ENCODE measurements at regions not wholly inside any gene's neighbourhood (a gene's known extent, or its start where the extent isn't known, plus 50 kb on each side); places are given as distances from the start of the nearest gene placed in this dataset.

DNA sequence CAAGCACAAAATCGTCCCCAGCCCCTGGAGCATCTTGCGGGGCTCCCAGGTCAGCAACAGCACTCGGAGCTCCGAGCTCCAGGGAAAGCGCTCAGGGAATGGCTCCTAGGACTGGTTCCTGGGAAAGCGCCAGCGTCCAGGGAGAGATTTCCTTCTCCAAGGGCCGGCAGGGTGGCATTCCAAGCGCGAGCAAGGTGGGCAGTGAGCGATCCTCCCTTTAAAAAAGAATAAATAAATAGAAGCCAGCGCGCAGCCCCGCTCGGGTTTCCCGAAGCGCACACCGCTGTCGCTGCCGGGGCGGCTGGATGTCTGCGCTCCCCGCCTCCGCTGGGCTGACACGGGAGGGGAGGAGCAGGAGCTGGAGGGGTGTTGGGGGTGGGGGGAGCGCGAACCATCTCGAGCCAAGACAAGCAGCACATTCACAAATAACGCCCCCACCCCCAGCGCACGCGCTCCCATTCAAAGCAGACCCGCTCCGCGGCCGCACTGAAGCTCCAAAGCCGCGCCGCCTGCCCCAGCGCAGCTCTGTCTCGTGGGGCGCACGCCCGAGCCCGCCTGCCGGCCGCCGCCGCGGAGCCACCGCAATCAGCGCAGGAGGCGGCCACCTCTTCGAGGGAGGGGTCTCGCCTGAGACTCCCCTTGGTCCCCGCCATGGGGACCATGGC lies 327.4 kb downstream of the SH3GL2 start:
- Mint-ChIP-seq H3K9me3 (no peaks in the 10 kb centered on the region; a peak in 1 of 5 replicates), H3K27ac (no peak overlapping the region), H3K27me3 (ENCODE audit: low read depth) (peaks cover 78% of the 10 kb centered on the region), H3K4me3 (peak overlapping the region; percentile 68 to 86), H3K36me3 (ENCODE audit: insufficient read depth in 1 of 3, low read depth in 3 of 3) (no peaks in the 10 kb centered on the region; a peak in 2 of 7 replicates), H3K4me1 (peaks cover 9 to 11% of the 10 kb centered on the region in 2 experiments; a peak in 3 of 4 replicates)
- H3K4me2 ChIP-seq (ENCODE audit: insufficient read depth, insufficient read length, low read length), result peak overlapping the region; percentile 84
- H4K5ac ChIP-seq (ENCODE audit: insufficient read length, low read depth, low read length), result no peak overlapping the region
- no peak overlapping the region for H3K27ac ChIP-seq (ENCODE audit: insufficient read length, low read depth, low read length)
- no peaks in the 10 kb centered on the region for H3K4me1 ChIP-seq (ENCODE audit: insufficient read depth, low read length)
- no peak overlapping the region for H2AK5ac ChIP-seq (ENCODE audit: insufficient read length, low read length)
- peaks cover 34% of the 10 kb centered on the region for H3K27me3 ChIP-seq (ENCODE audit: insufficient read depth, low read length)
- no peak overlapping the region for H2BK12ac ChIP-seq (ENCODE audit: insufficient read length, low read depth, low read length)
- no peak overlapping the region for H3K9ac ChIP-seq (ENCODE audit: extremely low read depth, insufficient read length, low read length)
- H3K79me2 ChIP-seq (ENCODE audit: insufficient read depth, low read length), result no peaks in the 10 kb centered on the region
- H2AFZ ChIP-seq (ENCODE audit: low read length), result no peak overlapping the region
- no peak overlapping the region for H3K56ac ChIP-seq (ENCODE audit: insufficient read length, low read depth, low read length)
- WGBS (ENCODE audit: extremely low coverage, insufficient read length, low lambda C conversion rate), result no CpG with 5 or more reads among the region's 56 CpGs
- H2BK5ac ChIP-seq (ENCODE audit: insufficient read length, low read length), result no peak overlapping the region
- peaks cover 14% of the 10 kb centered on the region for H3K23me2 ChIP-seq (ENCODE audit: insufficient read length, low read depth, low read length, poor library complexity, severe bottlenecking)
- no peak overlapping the region for H2BK20ac ChIP-seq (ENCODE audit: low read depth, low read length, poor library complexity, severe bottlenecking)
- H3K23ac ChIP-seq (ENCODE audit: insufficient read length, low read depth, low read length), result no peak overlapping the region
- H3K9me3 ChIP-seq (ENCODE audit: control insufficient read depth, low read depth, low read length), result no peaks in the 10 kb centered on the region
- H4K8ac ChIP-seq (replicated peaks; ENCODE audit: insufficient read length, low read depth, low read length), result no peak overlapping the region
- H3K18ac ChIP-seq (ENCODE audit: insufficient read length, low read depth, low read length), result no peak overlapping the region
- H3K79me1 ChIP-seq (ENCODE audit: insufficient read depth, low read depth, low read length, poor library complexity, severe bottlenecking), result no peaks in the 10 kb centered on the region
- peak; percentile 53 for DNase-seq
- no peaks in the 10 kb centered on the region for H4K20me1 ChIP-seq (ENCODE audit: control insufficient read depth, insufficient read depth, insufficient read length)
- H3K4ac ChIP-seq (ENCODE audit: low read depth, low read length), result no peak overlapping the region
- TF ChIP-seq CTCF (conservative IDR thresholded peaks at IDR 0.05), result no peak
- no peak overlapping the region for H2BK15ac ChIP-seq (ENCODE audit: low read depth, low read length)
- no peak overlapping the region for H3T11ph ChIP-seq (ENCODE audit: low read length)
- H2BK120ac ChIP-seq (ENCODE audit: low read depth, low read length, poor library complexity, severe bottlenecking), result no peak overlapping the region
- H3K14ac ChIP-seq (ENCODE audit: insufficient read depth, low read length), result no peak overlapping the region
- no peak overlapping the region for H4K91ac ChIP-seq (ENCODE audit: insufficient read length, low read depth, low read length)
